ENCODE measurements at regions not wholly inside any gene's neighbourhood (a gene's known extent, or its start where the extent isn't known, plus 50 kb on each side); places are given as distances from the start of the nearest gene placed in this dataset.
"Not testable (repeated sequence)": the region's sequence is repeated elsewhere in the genome, so short reads cannot be mapped to it uniquely, and the experiment has no call there.

GRCh38 chr2:201568217-201568820 is 75.0 kb downstream of the TMEM237 start:
- H3K27me3 Mint-ChIP-seq, result no peaks in the 10 kb centered on the region
- DNase-seq, result no peak
- no peak overlapping the region for H3K4me3 Mint-ChIP-seq
- H3K27ac Mint-ChIP-seq, result no peak overlapping the region
- no peaks in the 10 kb centered on the region for H3K36me3 Mint-ChIP-seq
- H3K4me1 Mint-ChIP-seq, result peaks cover 8% of the 10 kb centered on the region
- H3K9me3 Mint-ChIP-seq, result no peaks in the 10 kb centered on the region

- H3K9me3 Mint-ChIP-seq, result no peaks in the 10 kb centered on the region
- no peaks in the 10 kb centered on the region for H3K27me3 Mint-ChIP-seq
- H3K27ac Mint-ChIP-seq, result no peak overlapping the region
- no peaks in the 10 kb centered on the region for H3K36me3 Mint-ChIP-seq
- DNase-seq, result no peak
- H3K4me1 Mint-ChIP-seq, result no peaks in the 10 kb centered on the region
- H3K4me3 Mint-ChIP-seq, result no peak overlapping the region
Measured at GRCh38 chr2:201559067-201559710, 84.1 kb downstream of the TMEM237 start.

DNA sequence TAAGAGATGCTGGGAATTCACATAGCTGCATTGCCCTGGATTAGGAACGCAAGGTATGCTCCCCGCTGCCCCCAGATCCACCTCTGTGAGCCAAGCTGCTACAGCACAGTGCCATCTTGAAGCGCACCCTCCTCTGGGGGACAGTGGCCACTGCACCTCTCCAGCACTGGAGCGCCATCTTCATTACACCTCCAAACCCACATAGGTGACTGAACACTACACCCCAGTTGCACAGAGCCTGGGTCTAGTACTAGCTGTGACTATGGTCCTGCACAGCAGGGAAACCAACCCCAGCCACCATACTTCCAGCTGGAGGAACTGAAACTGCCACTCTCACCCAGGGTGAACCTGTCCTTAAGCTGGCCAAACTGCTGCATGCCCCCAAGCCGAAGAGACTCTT is 84.6 kb downstream of the TMEM237 start:
- Mint-ChIP-seq H3K4me1 (no peaks in the 10 kb centered on the region), H3K27ac (no peak overlapping the region), H3K36me3 (no peaks in the 10 kb centered on the region), H3K27me3 (no peaks in the 10 kb centered on the region), H3K4me3 (no peak overlapping the region), H3K9me3 (no peaks in the 10 kb centered on the region)
- no peak for DNase-seq

GRCh38 chr2:201558232-201558631 is 85.1 kb downstream of the TMEM237 start:
- no peaks in the 10 kb centered on the region for H3K4me1 Mint-ChIP-seq
- H3K36me3 Mint-ChIP-seq, result no peaks in the 10 kb centered on the region
- DNase-seq, result no peak
- no peaks in the 10 kb centered on the region for H3K9me3 Mint-ChIP-seq
- no peaks in the 10 kb centered on the region for H3K27me3 Mint-ChIP-seq
- no peak overlapping the region for H3K27ac Mint-ChIP-seq
- no peak overlapping the region for H3K4me3 Mint-ChIP-seq

- Mint-ChIP-seq H3K27ac (no peak overlapping the region), H3K9me3 (no peaks in the 10 kb centered on the region), H3K4me3 (no peak overlapping the region), H3K4me1 (no peaks in the 10 kb centered on the region), H3K27me3 (no peaks in the 10 kb centered on the region), H3K36me3 (no peaks in the 10 kb centered on the region)
- DNase-seq, result no peak
Measured at GRCh38 chr2:201551901-201552300, 91.4 kb downstream of the TMEM237 start.

GRCh38 chr2:201546576-201546975 is 95.0 kb downstream of the STRADB start:
- Mint-ChIP-seq H3K27me3 (no peaks in the 10 kb centered on the region), H3K27ac (no peak overlapping the region), H3K4me3 (no peak overlapping the region), H3K9me3 (peaks cover 2% of the 10 kb centered on the region), H3K36me3 (no peaks in the 10 kb centered on the region), H3K4me1 (no peaks in the 10 kb centered on the region)
- DNase-seq, result no peak

DNA sequence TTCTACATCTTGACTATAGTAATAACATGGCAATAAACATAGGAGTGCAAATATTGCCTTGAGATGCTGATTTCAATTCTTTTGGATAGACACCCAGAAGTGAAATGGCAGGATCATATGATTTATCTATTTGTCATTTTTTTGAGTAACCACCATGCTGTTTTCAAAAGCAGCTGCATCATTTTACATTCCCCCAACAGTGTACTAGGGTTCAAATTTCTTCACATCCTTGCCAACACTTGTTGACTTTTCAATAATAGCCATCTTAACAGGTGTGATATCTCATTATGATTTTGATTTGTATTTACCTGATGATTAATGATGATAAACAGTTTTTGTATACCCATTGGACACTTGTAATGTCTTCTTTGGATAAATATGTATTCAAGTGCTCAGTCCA is 90.8 kb downstream of the STRADB start:
- H3K4me1 Mint-ChIP-seq, result no peaks in the 10 kb centered on the region
- no peak overlapping the region for H3K27ac Mint-ChIP-seq
- no peaks in the 10 kb centered on the region for H3K27me3 Mint-ChIP-seq
- peaks cover 3% of the 10 kb centered on the region for H3K9me3 Mint-ChIP-seq
- H3K4me3 Mint-ChIP-seq, result no peak overlapping the region
- no peaks in the 10 kb centered on the region for H3K36me3 Mint-ChIP-seq
- no peak for DNase-seq

DNA sequence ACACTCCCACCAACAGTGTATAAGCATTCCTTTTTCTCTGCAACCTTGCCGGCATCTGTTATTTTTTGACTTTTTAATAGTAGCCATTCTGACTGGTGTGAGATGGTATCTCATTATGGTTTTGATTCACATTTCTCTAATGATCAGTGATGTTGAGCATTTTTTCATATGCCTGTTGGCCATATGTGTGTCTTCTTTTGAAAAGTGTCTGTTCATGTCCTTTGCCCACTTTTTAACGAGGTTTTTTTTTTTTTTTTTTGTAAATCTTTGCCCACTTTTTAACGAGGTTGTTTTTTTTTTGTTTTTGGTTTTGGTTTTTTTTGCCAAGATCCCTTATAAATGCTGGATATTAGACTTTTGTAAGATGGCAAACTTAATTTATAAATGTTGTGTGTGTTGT is 87.7 kb downstream of the STRADB start:
- H3K9me3 Mint-ChIP-seq, H3K27me3 Mint-ChIP-seq, DNase-seq, H3K36me3 Mint-ChIP-seq, H3K4me1 Mint-ChIP-seq, H3K4me3 Mint-ChIP-seq, H3K27ac Mint-ChIP-seq: not testable (repeated sequence)

DNA sequence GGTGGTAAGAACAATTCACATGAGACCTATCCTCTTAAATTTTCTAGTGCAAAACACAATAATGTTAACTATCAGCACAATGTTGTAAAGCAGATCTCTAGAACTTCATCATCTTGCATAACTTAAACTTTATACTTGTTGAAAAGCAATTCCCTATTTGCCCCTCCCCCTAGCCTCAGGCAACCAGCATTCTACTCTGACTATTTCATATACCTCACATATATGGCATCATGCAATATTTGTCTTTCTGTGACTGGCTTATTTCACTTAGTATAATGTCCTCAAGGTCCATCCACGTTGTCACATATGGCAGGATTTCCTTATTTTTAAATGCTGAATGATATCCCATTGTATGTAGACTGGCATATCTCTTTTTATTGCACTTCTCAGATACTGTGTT is 86.5 kb downstream of the STRADB start:
- H3K27me3 Mint-ChIP-seq, result no peaks in the 10 kb centered on the region
- no peak overlapping the region for H3K27ac Mint-ChIP-seq
- H3K4me3 Mint-ChIP-seq, result no peak overlapping the region
- H3K36me3 Mint-ChIP-seq, result peaks cover 9% of the 10 kb centered on the region
- peaks cover 12% of the 10 kb centered on the region for H3K4me1 Mint-ChIP-seq
- peaks cover 14% of the 10 kb centered on the region for H3K9me3 Mint-ChIP-seq
- no peak for DNase-seq

- DNase-seq, result no peak
- no peaks in the 10 kb centered on the region for H3K27me3 Mint-ChIP-seq
- no peak overlapping the region for H3K4me3 Mint-ChIP-seq
- H3K36me3 Mint-ChIP-seq, result peaks cover 12% of the 10 kb centered on the region
- H3K27ac Mint-ChIP-seq, result no peak overlapping the region
- peaks cover 20% of the 10 kb centered on the region for H3K9me3 Mint-ChIP-seq
- H3K4me1 Mint-ChIP-seq, result peaks cover 19% of the 10 kb centered on the region
Measured at GRCh38 chr2:201536754-201537153, 85.2 kb downstream of the STRADB start.

GRCh38 chr2:201536046-201536445 is 84.5 kb downstream of the STRADB start:
- peaks cover 19% of the 10 kb centered on the region for H3K4me1 Mint-ChIP-seq
- peaks cover 21% of the 10 kb centered on the region for H3K9me3 Mint-ChIP-seq
- no peaks in the 10 kb centered on the region for H3K27me3 Mint-ChIP-seq
- no peak overlapping the region for H3K4me3 Mint-ChIP-seq
- peaks cover 12% of the 10 kb centered on the region for H3K36me3 Mint-ChIP-seq
- no peak for DNase-seq
- no peak overlapping the region for H3K27ac Mint-ChIP-seq

GRCh38 chr2:201532686-201533304 is 81.3 kb downstream of the STRADB start:
- Mint-ChIP-seq H3K9me3 (peaks cover 37% of the 10 kb centered on the region), H3K27ac (peak overlapping the region; percentile 90), H3K4me3 (no peak overlapping the region), H3K4me1 (peaks cover 20% of the 10 kb centered on the region), H3K27me3 (no peaks in the 10 kb centered on the region), H3K36me3 (peaks cover 21% of the 10 kb centered on the region)
- DNase-seq, result peak; percentile 46

Data from activated naive CD8-positive, alpha-beta T cell treated with anti-CD3 and anti-CD28 coated beads for 36 hours (primary cell).